ENCODE measurements at regions not wholly inside any gene's neighbourhood (a gene's known extent, or its start where the extent isn't known, plus 50 kb on each side); places are given as distances from the start of the nearest gene placed in this dataset.
"Not testable (repeated sequence)": the region's sequence is repeated elsewhere in the genome, so short reads cannot be mapped to it uniquely, and the experiment has no call there.

DNA sequence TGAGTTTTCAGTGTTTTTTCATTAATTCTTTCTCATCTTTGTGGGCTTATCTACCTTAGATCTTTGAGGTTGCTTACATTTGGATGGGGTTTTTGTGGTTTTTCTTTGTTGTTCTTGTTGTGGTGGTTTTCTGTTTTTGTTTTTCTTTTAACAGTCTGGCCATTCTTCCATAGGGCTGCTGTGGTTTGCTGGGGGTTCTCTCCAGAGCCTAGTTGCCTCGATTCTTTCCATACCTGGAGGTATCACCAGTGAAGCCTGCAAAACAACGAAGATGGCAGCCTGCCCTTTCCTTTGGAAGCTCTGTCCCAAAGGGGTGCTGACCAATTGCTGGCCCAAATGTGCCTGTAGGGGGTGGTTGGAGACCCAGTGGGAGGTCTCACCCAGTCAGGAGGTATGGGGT, 168.6 kb upstream of the CLNK start:
- DNase-seq (ENCODE audit: low spot score) = no peak
- H3K4me1 Mint-ChIP-seq (ENCODE audit: low read depth) = no peaks in the 10 kb centered on the region
- H3K27ac Mint-ChIP-seq (ENCODE audit: unreplicated experiment) = no peak overlapping the region
- H3K27me3 Mint-ChIP-seq (ENCODE audit: low read depth) = peaks cover 4% of the 10 kb centered on the region
- H3K4me3 Mint-ChIP-seq (ENCODE audit: unreplicated experiment) = no peak overlapping the region
- TF ChIP-seq, protein P1, sequence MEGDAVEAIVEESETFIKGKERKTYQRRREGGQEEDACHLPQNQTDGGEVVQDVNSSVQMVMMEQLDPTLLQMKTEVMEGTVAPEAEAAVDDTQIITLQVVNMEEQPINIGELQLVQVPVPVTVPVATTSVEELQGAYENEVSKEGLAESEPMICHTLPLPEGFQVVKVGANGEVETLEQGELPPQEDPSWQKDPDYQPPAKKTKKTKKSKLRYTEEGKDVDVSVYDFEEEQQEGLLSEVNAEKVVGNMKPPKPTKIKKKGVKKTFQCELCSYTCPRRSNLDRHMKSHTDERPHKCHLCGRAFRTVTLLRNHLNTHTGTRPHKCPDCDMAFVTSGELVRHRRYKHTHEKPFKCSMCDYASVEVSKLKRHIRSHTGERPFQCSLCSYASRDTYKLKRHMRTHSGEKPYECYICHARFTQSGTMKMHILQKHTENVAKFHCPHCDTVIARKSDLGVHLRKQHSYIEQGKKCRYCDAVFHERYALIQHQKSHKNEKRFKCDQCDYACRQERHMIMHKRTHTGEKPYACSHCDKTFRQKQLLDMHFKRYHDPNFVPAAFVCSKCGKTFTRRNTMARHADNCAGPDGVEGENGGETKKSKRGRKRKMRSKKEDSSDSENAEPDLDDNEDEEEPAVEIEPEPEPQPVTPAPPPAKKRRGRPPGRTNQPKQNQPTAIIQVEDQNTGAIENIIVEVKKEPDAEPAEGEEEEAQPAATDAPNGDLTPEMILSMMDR (IDR thresholded peaks at IDR 0.05) = no peak
- H3K36me3 Mint-ChIP-seq (ENCODE audit: low read depth) = peaks cover 2% of the 10 kb centered on the region
- peaks cover 13% of the 10 kb centered on the region for H3K9me3 Mint-ChIP-seq (ENCODE audit: low read depth)

DNA sequence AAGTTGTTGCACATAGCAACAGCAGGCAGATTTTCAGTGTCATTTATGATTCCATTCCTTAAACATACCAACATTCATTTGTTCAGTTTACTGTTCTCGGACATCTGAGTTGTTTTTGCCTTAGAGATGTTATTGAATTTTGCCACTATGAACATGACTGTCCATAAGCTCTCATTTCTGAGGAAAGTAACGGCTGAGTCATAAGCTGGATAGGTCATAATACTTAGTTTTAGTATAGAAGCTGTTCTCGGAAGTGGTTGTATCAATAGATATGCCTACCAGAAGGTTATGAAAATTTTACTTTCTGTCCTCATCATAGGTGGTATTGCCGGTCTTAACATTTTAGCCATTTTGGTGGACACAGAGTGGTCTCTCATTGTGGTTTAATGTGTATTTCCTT, 157.1 kb upstream of the CLNK start:
- no peak overlapping the region for H3K4me3 Mint-ChIP-seq (ENCODE audit: unreplicated experiment)
- no peaks in the 10 kb centered on the region for H3K27me3 Mint-ChIP-seq (ENCODE audit: low read depth)
- no peaks in the 10 kb centered on the region for H3K9me3 Mint-ChIP-seq (ENCODE audit: low read depth)
- H3K27ac Mint-ChIP-seq (ENCODE audit: unreplicated experiment) = no peak overlapping the region
- DNase-seq (ENCODE audit: low spot score) = no peak
- H3K4me1 Mint-ChIP-seq (ENCODE audit: low read depth) = no peaks in the 10 kb centered on the region
- no peaks in the 10 kb centered on the region for H3K36me3 Mint-ChIP-seq (ENCODE audit: low read depth)
- TF ChIP-seq, protein P1 (IDR thresholded peaks at IDR 0.05) = no peak

DNA sequence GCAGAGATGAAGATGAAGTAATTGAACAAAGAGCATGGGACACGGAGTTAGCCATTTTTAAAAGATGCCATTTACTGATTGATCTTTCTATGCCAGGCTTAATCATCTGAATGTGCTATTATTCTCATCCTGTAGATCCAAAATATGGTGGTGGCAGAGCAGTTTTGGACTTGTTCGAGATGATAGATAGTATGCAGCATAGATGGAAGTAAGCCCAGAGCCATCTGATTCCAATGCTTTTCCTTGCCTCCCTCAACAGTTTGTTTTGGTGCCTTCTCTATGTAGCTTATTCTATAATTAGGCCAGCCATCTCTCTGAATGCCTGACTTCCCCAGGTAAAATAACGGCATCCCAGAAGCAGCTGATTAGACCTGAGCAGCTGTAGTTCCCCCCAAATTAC, 152.6 kb upstream of the CLNK start:
- no peaks in the 10 kb centered on the region for H3K9me3 Mint-ChIP-seq (ENCODE audit: low read depth)
- TF ChIP-seq, protein P1 (IDR thresholded peaks at IDR 0.05) = no peak
- H3K4me3 Mint-ChIP-seq (ENCODE audit: unreplicated experiment) = no peak overlapping the region
- no peak for DNase-seq (ENCODE audit: low spot score)
- no peaks in the 10 kb centered on the region for H3K36me3 Mint-ChIP-seq (ENCODE audit: low read depth)
- H3K4me1 Mint-ChIP-seq (ENCODE audit: low read depth) = no peaks in the 10 kb centered on the region
- no peak overlapping the region for H3K27ac Mint-ChIP-seq (ENCODE audit: unreplicated experiment)
- H3K27me3 Mint-ChIP-seq (ENCODE audit: low read depth) = no peaks in the 10 kb centered on the region

DNA sequence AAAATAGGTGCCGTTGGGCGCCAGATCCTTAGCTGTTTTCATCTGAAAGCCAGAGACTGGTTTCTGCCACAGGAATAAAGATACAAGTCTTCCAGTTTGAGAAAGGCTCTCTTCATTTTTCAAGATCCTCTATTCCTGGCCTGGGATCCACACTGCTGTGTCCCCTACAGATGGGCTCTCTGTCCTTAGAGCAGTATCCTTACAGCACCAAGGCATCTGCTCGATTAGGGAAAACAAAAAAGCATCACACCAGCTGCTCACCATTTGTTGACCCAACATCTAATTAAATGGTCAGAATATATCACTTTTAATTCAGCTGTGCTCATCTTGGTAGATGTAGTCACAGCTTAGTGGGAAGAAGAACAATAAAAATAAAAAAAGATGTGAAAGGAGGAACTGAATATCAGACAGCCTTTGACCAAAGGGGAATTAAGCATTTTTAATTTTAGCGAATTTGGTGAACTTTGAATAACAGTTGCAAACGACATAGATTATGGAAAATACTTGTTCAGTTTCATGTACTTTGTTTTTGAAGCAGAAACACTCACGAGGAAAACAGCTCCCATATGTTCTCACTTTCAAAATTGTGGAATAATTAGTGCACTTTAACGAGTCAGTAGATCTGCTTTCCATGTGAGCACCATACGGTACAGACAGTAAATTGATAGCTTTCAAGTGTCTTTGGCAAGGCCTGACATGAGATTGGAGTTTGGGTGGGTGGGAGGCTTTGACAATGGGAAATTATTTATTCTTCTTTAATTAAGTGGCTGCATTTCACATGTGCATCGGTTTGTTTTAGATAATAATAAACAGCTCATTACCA, 148.4 kb upstream of the CLNK start:
- no peaks in the 10 kb centered on the region for H3K4me1 Mint-ChIP-seq (ENCODE audit: low read depth)
- no peaks in the 10 kb centered on the region for H3K36me3 Mint-ChIP-seq (ENCODE audit: low read depth)
- no peak for DNase-seq (ENCODE audit: low spot score)
- no peak overlapping the region for H3K4me3 Mint-ChIP-seq (ENCODE audit: unreplicated experiment)
- no peaks in the 10 kb centered on the region for H3K27me3 Mint-ChIP-seq (ENCODE audit: low read depth)
- H3K27ac Mint-ChIP-seq (ENCODE audit: unreplicated experiment) = no peak overlapping the region
- TF ChIP-seq, protein P1 (IDR thresholded peaks at IDR 0.05) = no peak
- no peaks in the 10 kb centered on the region for H3K9me3 Mint-ChIP-seq (ENCODE audit: low read depth)

DNA sequence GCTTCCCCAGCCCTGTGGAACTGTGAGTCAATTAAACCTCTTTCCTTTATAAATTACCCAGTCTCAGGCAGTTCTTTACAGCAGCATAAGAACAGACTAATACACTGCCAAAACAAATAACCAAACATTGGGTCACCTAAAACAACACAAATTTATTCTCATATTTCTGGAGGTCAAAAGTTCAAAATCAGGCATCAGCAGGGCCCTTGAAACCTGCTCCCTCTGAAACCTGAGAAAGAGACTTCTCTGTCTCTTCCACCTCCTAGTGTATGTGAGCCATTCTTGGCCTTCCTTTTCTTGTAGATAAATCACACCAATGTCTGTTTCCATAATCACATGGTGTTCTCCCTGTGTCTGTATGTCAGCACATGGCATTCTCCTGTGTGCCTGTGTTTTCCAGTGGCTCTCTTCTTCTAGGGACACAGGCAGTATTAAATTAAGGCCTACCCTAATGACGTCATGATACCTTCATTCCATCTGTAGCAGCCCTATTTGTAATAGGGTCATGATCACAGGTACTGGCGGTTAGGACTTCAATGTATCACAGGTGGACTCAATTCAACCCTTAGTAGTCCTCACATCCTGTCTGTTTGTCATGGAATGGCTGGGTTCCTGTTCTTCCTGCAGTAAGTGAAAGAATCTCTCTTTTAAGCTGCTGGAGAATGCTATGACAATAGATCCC, 147.3 kb upstream of the CLNK start:
- Mint-ChIP-seq H3K27me3 (ENCODE audit: low read depth) (no peaks in the 10 kb centered on the region), H3K4me3 (ENCODE audit: unreplicated experiment) (no peak overlapping the region), H3K9me3 (ENCODE audit: low read depth) (no peaks in the 10 kb centered on the region), H3K36me3 (ENCODE audit: low read depth) (no peaks in the 10 kb centered on the region), H3K4me1 (ENCODE audit: low read depth) (no peaks in the 10 kb centered on the region), H3K27ac (ENCODE audit: unreplicated experiment) (no peak overlapping the region)
- no peak for DNase-seq (ENCODE audit: low spot score)
- TF ChIP-seq, protein P1 (IDR thresholded peaks at IDR 0.05) = no peak

DNA sequence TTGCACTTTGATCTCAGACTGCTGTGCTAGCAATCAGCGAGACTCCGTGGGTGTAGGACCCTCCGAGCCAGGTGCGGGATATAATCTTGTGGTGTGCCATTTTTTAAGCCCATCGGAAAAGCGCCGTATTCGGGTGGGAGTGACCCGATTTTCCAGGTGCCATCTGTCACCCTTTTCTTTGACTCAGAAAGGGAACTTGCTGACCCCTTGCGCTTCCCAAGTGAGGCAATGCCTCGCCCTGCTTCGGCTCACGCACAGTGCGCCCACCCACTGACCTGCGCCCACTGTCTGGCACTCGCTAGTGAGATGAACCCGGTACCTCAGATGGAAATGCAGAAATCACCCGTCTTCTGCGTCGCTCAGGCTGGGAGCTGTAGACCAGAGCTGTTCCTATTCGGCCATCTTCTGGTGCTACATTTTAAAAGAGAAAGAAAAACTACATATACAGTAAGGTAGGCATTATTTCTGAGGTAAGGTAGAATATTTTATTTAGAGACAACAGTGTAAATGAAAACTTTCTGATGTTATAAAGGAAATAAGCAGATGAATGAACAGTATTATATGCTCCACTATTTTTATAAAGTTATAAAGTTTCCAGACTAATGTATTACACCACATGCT, 144.5 kb upstream of the CLNK start:
- H3K27ac Mint-ChIP-seq (ENCODE audit: unreplicated experiment); H3K9me3 Mint-ChIP-seq (ENCODE audit: low read depth); H3K4me1 Mint-ChIP-seq (ENCODE audit: low read depth); H3K27me3 Mint-ChIP-seq (ENCODE audit: low read depth); H3K4me3 Mint-ChIP-seq (ENCODE audit: unreplicated experiment); H3K36me3 Mint-ChIP-seq (ENCODE audit: low read depth); DNase-seq (ENCODE audit: low spot score): not testable (repeated sequence)

All from chondrocyte (in vitro differentiated cells).